ENCODE measurements at regions not wholly inside any gene's neighbourhood (a gene's known extent, or its start where the extent isn't known, plus 50 kb on each side); places are given as distances from the start of the nearest gene placed in this dataset.

DNA sequence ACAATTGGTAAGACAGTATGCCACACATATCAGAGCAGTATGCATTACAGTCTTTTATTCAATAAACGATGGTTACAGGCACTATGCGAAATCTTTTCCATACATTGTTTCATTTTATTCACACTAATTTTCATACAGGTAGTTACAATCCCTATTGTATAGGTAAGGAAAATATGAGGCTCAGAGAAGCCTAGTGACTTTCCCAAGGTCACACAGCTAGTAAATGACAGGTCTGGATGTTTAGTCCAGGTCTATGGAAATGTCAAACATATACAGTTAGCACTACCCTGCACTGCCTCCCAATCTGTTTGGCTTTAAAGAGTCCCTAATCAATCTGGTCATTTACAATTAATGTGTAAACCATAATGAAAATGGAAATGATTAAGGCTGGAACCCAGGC lies 372.2 kb downstream of the MTX2 start:
- no peak overlapping the region for H3K4me3 ChIP-seq (ENCODE audit: low read depth in 1 of 2, low read length in 2 of 2)
- 85 to 89% methylated on average over 2 of the region's 2 CpGs for WGBS, 2 donors
- peaks cover 4 to 12% of the 10 kb centered on the region in 2 donors for H3K27me3 ChIP-seq (ENCODE audit: control insufficient read depth in 1 of 2, insufficient read depth in 2 of 2, low read length in 2 of 2)
- H3K27ac ChIP-seq (ENCODE audit: low read depth in 2 of 2, low read length in 1 of 2), result no peak overlapping the region
- H3K4me1 ChIP-seq (ENCODE audit: control insufficient read depth in 2 of 2, insufficient read depth in 2 of 2, low read length in 1 of 2), result no peaks in the 10 kb centered on the region
- no peaks in the 10 kb centered on the region for H3K36me3 ChIP-seq (ENCODE audit: control insufficient read depth in 2 of 2, insufficient read depth in 2 of 2, low read length in 1 of 2)
- H3K9me3 ChIP-seq (ENCODE audit: control insufficient read depth in 2 of 2, insufficient read depth in 1 of 2, low read depth in 1 of 2, low read length in 1 of 2), result no peaks in the 10 kb centered on the region

- peaks cover 4 to 12% of the 10 kb centered on the region in 2 donors for H3K27me3 ChIP-seq (ENCODE audit: control insufficient read depth in 1 of 2, insufficient read depth in 2 of 2, low read length in 2 of 2)
- no peaks in the 10 kb centered on the region for H3K36me3 ChIP-seq (ENCODE audit: control insufficient read depth in 2 of 2, insufficient read depth in 2 of 2, low read length in 1 of 2)
- no peaks in the 10 kb centered on the region for H3K9me3 ChIP-seq (ENCODE audit: control insufficient read depth in 2 of 2, insufficient read depth in 1 of 2, low read depth in 1 of 2, low read length in 1 of 2)
- no peaks in the 10 kb centered on the region for H3K4me1 ChIP-seq (ENCODE audit: control insufficient read depth in 2 of 2, insufficient read depth in 2 of 2, low read length in 1 of 2)
- no peak overlapping the region for H3K27ac ChIP-seq (ENCODE audit: low read depth in 2 of 2, low read length in 1 of 2)
- H3K4me3 ChIP-seq (ENCODE audit: low read depth in 1 of 2, low read length in 2 of 2), result no peak overlapping the region
- WGBS, 2 donors, result 56 to 61% methylated on average over 4 of the region's 4 CpGs
These were observed 372.8 kb downstream of the MTX2 start for GRCh38 chr2:176642074-176642473.

- H3K4me1 ChIP-seq (ENCODE audit: control insufficient read depth in 2 of 2, insufficient read depth in 2 of 2, low read length in 1 of 2), result no peaks in the 10 kb centered on the region
- 29 to 43% methylated on average over 8 of the region's 8 CpGs for WGBS, 2 donors
- peaks cover 4 to 8% of the 10 kb centered on the region in 2 donors for H3K27me3 ChIP-seq (ENCODE audit: control insufficient read depth in 1 of 2, insufficient read depth in 2 of 2, low read length in 2 of 2)
- H3K4me3 ChIP-seq (ENCODE audit: low read depth in 1 of 2, low read length in 2 of 2), result no peak overlapping the region
- no peak overlapping the region for H3K27ac ChIP-seq (ENCODE audit: low read depth in 2 of 2, low read length in 1 of 2)
- H3K36me3 ChIP-seq (ENCODE audit: control insufficient read depth in 2 of 2, insufficient read depth in 2 of 2, low read length in 1 of 2), result no peaks in the 10 kb centered on the region
- no peaks in the 10 kb centered on the region for H3K9me3 ChIP-seq (ENCODE audit: control insufficient read depth in 2 of 2, insufficient read depth in 1 of 2, low read depth in 1 of 2, low read length in 1 of 2)
These were observed 374.4 kb downstream of the MTX2 start for GRCh38 chr2:176643646-176644045.

DNA sequence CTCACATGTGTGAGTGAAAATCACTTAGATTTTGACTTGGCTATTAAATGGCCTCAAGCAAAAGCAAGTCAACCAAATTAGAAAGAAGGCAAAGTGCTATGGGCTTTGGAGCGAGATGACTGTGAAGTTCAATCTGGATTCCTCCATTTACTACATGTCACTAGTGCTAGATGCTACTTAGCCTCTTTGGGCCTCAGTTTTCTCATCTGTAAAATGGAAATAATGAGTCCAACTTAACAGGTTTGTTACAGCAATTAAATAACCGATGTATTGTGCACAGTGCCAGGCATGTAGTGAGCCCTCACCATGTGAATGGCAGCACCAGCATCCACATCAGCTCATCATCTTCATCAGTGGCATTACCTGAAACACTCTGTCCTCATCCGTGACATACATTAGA lies 376.3 kb downstream of the MTX2 start:
- 93 to 95% methylated on average over 3 of the region's 3 CpGs for WGBS, 2 donors
- Histone ChIP-seq H3K27ac (ENCODE audit: low read depth in 2 of 2, low read length in 1 of 2) (no peak overlapping the region), H3K27me3 (ENCODE audit: control insufficient read depth in 1 of 2, insufficient read depth in 2 of 2, low read length in 2 of 2) (peaks cover 4 to 8% of the 10 kb centered on the region in 2 donors), H3K4me1 (ENCODE audit: control insufficient read depth in 2 of 2, insufficient read depth in 2 of 2, low read length in 1 of 2) (no peaks in the 10 kb centered on the region), H3K4me3 (ENCODE audit: low read depth in 1 of 2, low read length in 2 of 2) (no peak overlapping the region), H3K9me3 (ENCODE audit: control insufficient read depth in 2 of 2, insufficient read depth in 1 of 2, low read depth in 1 of 2, low read length in 1 of 2) (no peaks in the 10 kb centered on the region), H3K36me3 (ENCODE audit: control insufficient read depth in 2 of 2, insufficient read depth in 2 of 2, low read length in 1 of 2) (no peaks in the 10 kb centered on the region)

- Histone ChIP-seq H3K27ac (ENCODE audit: low read depth in 2 of 2, low read length in 1 of 2) (no peak overlapping the region), H3K27me3 (ENCODE audit: control insufficient read depth in 1 of 2, insufficient read depth in 2 of 2, low read length in 2 of 2) (peaks cover 4 to 5% of the 10 kb centered on the region in 2 donors), H3K36me3 (ENCODE audit: control insufficient read depth in 2 of 2, insufficient read depth in 2 of 2, low read length in 1 of 2) (no peaks in the 10 kb centered on the region), H3K9me3 (ENCODE audit: control insufficient read depth in 2 of 2, insufficient read depth in 1 of 2, low read depth in 1 of 2, low read length in 1 of 2) (no peaks in the 10 kb centered on the region), H3K4me1 (ENCODE audit: control insufficient read depth in 2 of 2, insufficient read depth in 2 of 2, low read length in 1 of 2) (no peaks in the 10 kb centered on the region), H3K4me3 (ENCODE audit: low read depth in 1 of 2, low read length in 2 of 2) (no peak overlapping the region)
- 85 to 89% methylated on average over 5 of the region's 5 CpGs for WGBS, 2 donors
These were observed 376.9 kb downstream of the MTX2 start for GRCh38 chr2:176646033-176646615.

DNA sequence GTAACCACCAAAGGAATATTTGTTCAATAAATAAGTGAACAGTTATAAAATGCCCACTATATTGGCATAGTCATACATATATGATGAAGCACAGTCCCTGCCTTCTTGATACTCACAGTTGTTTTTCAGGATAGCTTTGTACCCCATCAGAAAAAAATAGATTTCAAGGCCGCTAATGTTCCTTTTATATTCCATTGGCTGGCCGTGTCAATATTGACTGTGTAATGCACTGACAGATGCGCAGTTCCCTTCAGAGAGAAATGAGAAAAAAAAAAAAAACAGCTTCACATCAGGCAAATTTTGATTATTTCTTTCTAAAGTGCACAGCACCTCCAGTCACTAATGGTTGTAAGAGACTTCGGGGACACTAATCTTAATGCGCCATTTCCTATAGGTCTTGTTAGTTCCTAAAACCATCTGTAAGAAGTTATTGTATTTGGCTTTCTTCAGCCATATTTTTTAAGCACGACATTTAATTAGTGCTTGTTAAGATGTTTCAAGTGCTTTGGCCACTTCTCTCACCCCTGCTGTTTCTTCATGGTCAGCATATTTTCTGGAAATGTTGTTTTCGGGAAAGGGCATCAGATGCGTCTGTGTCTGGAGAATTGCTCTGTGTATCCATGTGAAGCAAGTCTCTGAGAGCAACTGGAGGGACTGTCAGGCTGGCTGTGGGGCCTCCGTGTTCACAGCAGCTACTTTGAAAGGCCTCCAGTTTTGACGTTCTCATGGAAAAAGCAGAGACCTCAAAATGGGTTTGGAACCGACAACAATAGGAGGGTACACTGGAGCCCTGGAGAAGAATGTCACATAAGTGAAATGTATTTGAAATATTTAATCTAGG lies 378.3 kb downstream of the MTX2 start:
- Histone ChIP-seq H3K4me3 (ENCODE audit: low read depth in 1 of 2, low read length in 2 of 2) (no peak overlapping the region), H3K36me3 (ENCODE audit: control insufficient read depth in 2 of 2, insufficient read depth in 2 of 2, low read length in 1 of 2) (no peaks in the 10 kb centered on the region), H3K9me3 (ENCODE audit: control insufficient read depth in 2 of 2, insufficient read depth in 1 of 2, low read depth in 1 of 2, low read length in 1 of 2) (no peaks in the 10 kb centered on the region), H3K27me3 (ENCODE audit: control insufficient read depth in 1 of 2, insufficient read depth in 2 of 2, low read length in 2 of 2) (peaks cover 4 to 5% of the 10 kb centered on the region in 2 donors), H3K4me1 (ENCODE audit: control insufficient read depth in 2 of 2, insufficient read depth in 2 of 2, low read length in 1 of 2) (no peaks in the 10 kb centered on the region), H3K27ac (ENCODE audit: low read depth in 2 of 2, low read length in 1 of 2) (no peak overlapping the region)
- WGBS, 2 donors, result 87 to 90% methylated on average over 11 of the region's 11 CpGs

GRCh38 chr2:176648700-176649297 lies 379.6 kb downstream of the MTX2 start:
- H3K27me3 ChIP-seq (ENCODE audit: control insufficient read depth in 1 of 2, insufficient read depth in 2 of 2, low read length in 2 of 2), result peaks cover 4 to 5% of the 10 kb centered on the region in 2 donors
- 74 to 77% methylated on average over 8 of the region's 8 CpGs for WGBS, 2 donors
- H3K4me1 ChIP-seq (ENCODE audit: control insufficient read depth in 2 of 2, insufficient read depth in 2 of 2, low read length in 1 of 2), result no peaks in the 10 kb centered on the region
- no peak overlapping the region for H3K4me3 ChIP-seq (ENCODE audit: low read depth in 1 of 2, low read length in 2 of 2)
- no peaks in the 10 kb centered on the region for H3K36me3 ChIP-seq (ENCODE audit: control insufficient read depth in 2 of 2, insufficient read depth in 2 of 2, low read length in 1 of 2)
- no peak overlapping the region for H3K27ac ChIP-seq (ENCODE audit: low read depth in 2 of 2, low read length in 1 of 2)
- no peaks in the 10 kb centered on the region for H3K9me3 ChIP-seq (ENCODE audit: control insufficient read depth in 2 of 2, insufficient read depth in 1 of 2, low read depth in 1 of 2, low read length in 1 of 2)

DNA sequence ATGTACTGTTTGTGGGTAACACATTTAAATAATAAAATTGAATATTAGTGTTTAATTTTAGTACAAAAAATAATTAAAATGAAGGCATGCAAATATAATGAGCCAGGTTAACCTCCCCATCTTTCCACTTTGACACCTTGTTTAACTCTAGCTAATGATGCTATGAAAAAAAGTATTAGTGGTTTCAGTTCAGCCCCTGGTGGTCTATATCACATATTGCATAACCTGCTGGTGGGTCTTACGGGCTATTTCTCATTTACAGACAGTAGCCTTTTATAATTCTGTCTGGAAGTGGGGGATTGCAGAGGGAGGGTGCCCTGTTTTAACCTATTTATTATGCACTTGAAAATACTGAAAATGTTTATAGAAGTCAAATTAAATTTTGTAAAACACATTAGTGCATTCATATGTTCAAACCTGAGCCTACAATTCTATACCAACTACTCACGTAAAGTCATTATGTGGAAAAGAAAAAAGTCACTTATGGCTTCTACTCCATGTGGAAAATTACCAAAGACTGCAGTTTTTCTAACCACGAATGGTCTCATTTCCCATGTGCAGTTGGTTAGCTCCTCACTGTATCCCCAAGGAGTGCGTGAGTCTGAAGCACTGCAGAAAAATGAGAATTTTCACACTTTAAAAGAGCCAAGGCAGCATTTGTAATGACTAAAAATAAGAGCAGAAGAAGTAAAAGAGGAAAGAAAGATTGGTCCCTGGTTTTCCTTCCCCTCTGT lies 381.0 kb downstream of the MTX2 start:
- Histone ChIP-seq H3K27me3 (ENCODE audit: control insufficient read depth in 1 of 2, insufficient read depth in 2 of 2, low read length in 2 of 2) (peaks cover 0 to under 1% of the 10 kb centered on the region in 2 donors), H3K27ac (ENCODE audit: low read depth in 2 of 2, low read length in 1 of 2) (no peak overlapping the region), H3K4me3 (ENCODE audit: low read depth in 1 of 2, low read length in 2 of 2) (no peak overlapping the region), H3K4me1 (ENCODE audit: control insufficient read depth in 2 of 2, insufficient read depth in 2 of 2, low read length in 1 of 2) (no peaks in the 10 kb centered on the region), H3K9me3 (ENCODE audit: control insufficient read depth in 2 of 2, insufficient read depth in 1 of 2, low read depth in 1 of 2, low read length in 1 of 2) (no peaks in the 10 kb centered on the region), H3K36me3 (ENCODE audit: control insufficient read depth in 2 of 2, insufficient read depth in 2 of 2, low read length in 1 of 2) (no peaks in the 10 kb centered on the region)
- 78 to 86% methylated on average over 4 of the region's 4 CpGs for WGBS, 2 donors

- Histone ChIP-seq H3K27ac (ENCODE audit: low read depth in 2 of 2, low read length in 1 of 2) (no peak overlapping the region), H3K36me3 (ENCODE audit: control insufficient read depth in 2 of 2, insufficient read depth in 2 of 2, low read length in 1 of 2) (no peaks in the 10 kb centered on the region), H3K4me1 (ENCODE audit: control insufficient read depth in 2 of 2, insufficient read depth in 2 of 2, low read length in 1 of 2) (no peaks in the 10 kb centered on the region), H3K27me3 (ENCODE audit: control insufficient read depth in 1 of 2, insufficient read depth in 2 of 2, low read length in 2 of 2) (no peaks in the 10 kb centered on the region), H3K4me3 (ENCODE audit: low read depth in 1 of 2, low read length in 2 of 2) (no peak overlapping the region), H3K9me3 (ENCODE audit: control insufficient read depth in 2 of 2, insufficient read depth in 1 of 2, low read depth in 1 of 2, low read length in 1 of 2) (no peaks in the 10 kb centered on the region)
- 80 to 85% methylated on average over 13 of the region's 13 CpGs for WGBS, 2 donors
These were observed 381.8 kb downstream of the MTX2 start for GRCh38 chr2:176650838-176651555.
